Liver (tissue), 7 donors: ENCODE measurements at regions not wholly inside any gene's neighbourhood (a gene's known extent, or its start where the extent isn't known, plus 50 kb on each side); places are given as distances from the start of the nearest gene placed in this dataset.

Experiments
- DNase-seq: peaks from one replicate; pipeline ENCODE4 v3.0.0-alpha.2; 2017; ENCODE audit warnings: low spot score
- H3K27ac ChIP-seq, 2 donors: one replicate each; pipeline ENCODE4 v1.7.0; 2013; ENCODE audit warnings: inconsistent platforms in 2 of 2, low read length in 2 of 2, control low read depth in 1 of 2, low read depth in 1 of 2, mild to moderate bottlenecking in 1 of 2
- H3K27me3 ChIP-seq, 4 donors: one replicate each; pipeline versions ENCODE4 v1.6.1 to v1.7.0; 2013; ENCODE audit warnings: low read length in 3 of 4, inconsistent platforms in 1 of 4, mild to moderate bottlenecking in 1 of 4, moderate library complexity in 1 of 4; ENCODE audit not compliant: control insufficient read depth in 4 of 4, insufficient read depth in 4 of 4
- H3K36me3 ChIP-seq, 4 donors: one replicate each; pipeline versions ENCODE4 v1.6.1 to v1.7.0; 2013; ENCODE audit warnings: low read length in 3 of 4, mild to moderate bottlenecking in 3 of 4, low read depth in 1 of 4, moderate library complexity in 1 of 4; ENCODE audit not compliant: control insufficient read depth in 4 of 4, insufficient read depth in 3 of 4
- H3K4me1 ChIP-seq, 4 donors: one replicate each; pipeline versions ENCODE4 v1.6.1 to v1.7.0; 2013; ENCODE audit warnings: low read length in 3 of 4, mild to moderate bottlenecking in 3 of 4, moderate library complexity in 1 of 4; ENCODE audit not compliant: control insufficient read depth in 4 of 4, insufficient read depth in 4 of 4
- H3K4me3 ChIP-seq, 3 donors: one replicate each; pipeline versions ENCODE4 v1.6.1 to v1.7.0; 2013; ENCODE audit warnings: low read length in 3 of 3, control low read depth in 1 of 3, low read depth in 1 of 3, mild to moderate bottlenecking in 1 of 3
- H3K9ac ChIP-seq, 2 donors: one replicate each; pipeline ENCODE4 v1.7.0; 2013; ENCODE audit warnings: low read length in 2 of 2, mild to moderate bottlenecking in 2 of 2, moderate library complexity in 2 of 2, control low read depth in 1 of 2, low read depth in 1 of 2
- H3K9me3 ChIP-seq, 4 donors: one replicate each; pipeline versions ENCODE4 v1.6.1 to v1.7.0; 2013; ENCODE audit warnings: low read length in 3 of 4; ENCODE audit not compliant: control insufficient read depth in 4 of 4
- EGR1 ChIP-seq, 2 donors: IDR thresholded peaks; 2 replicates each; pipeline ENCODE4 v1.6.1; 2016 to 2018; ENCODE audit warnings: antibody characterized with exemption in 2 of 2, low read depth in 2 of 2
- FOXA1 ChIP-seq: IDR thresholded peaks from 2 replicates; pipeline ENCODE4 v1.6.1; 2016; ENCODE audit warnings: antibody characterized with exemption
- GABPA ChIP-seq, 2 donors: IDR thresholded peaks in 1 of 2; conservative IDR thresholded peaks in 1 of 2; 2 replicates each; pipeline ENCODE4 v1.6.1; 2016; ENCODE audit warnings: antibody characterized with exemption in 2 of 2, mild to moderate bottlenecking in 1 of 2, moderate library complexity in 1 of 2
- HNF4A ChIP-seq, 2 donors: conservative IDR thresholded peaks; 2 replicates each; pipeline ENCODE4 v1.6.1; 2016; ENCODE audit warnings: antibody characterized with exemption in 2 of 2, mild to moderate bottlenecking in 2 of 2
- JUND ChIP-seq, 2 donors: IDR thresholded peaks; 2 replicates each; pipeline ENCODE4 v1.6.1; 2016; ENCODE audit warnings: antibody characterized with exemption in 2 of 2
- NR2F2 ChIP-seq: IDR thresholded peaks from 2 replicates; pipeline ENCODE4 v1.6.1; 2016; ENCODE audit warnings: antibody characterized with exemption
- REST ChIP-seq: IDR thresholded peaks from 2 replicates; pipeline ENCODE4 v1.6.1; 2016; ENCODE audit warnings: antibody characterized with exemption, mild to moderate bottlenecking
- RXRA ChIP-seq, 2 donors: IDR thresholded peaks; 2 replicates each; pipeline ENCODE4 v1.6.1; 2017 to 2018; ENCODE audit warnings: antibody characterized with exemption in 2 of 2, mild to moderate bottlenecking in 1 of 2
- SP1 ChIP-seq: IDR thresholded peaks from 2 replicates; pipeline ENCODE4 v1.6.1; 2018; ENCODE audit warnings: antibody characterized with exemption, mild to moderate bottlenecking
- TAF1 ChIP-seq: conservative IDR thresholded peaks from 2 replicates; pipeline ENCODE4 v1.6.1; 2016; ENCODE audit warnings: antibody characterized with exemption, mild to moderate bottlenecking
- YY1 ChIP-seq: IDR thresholded peaks from 2 replicates; pipeline ENCODE4 v1.6.1; 2016; ENCODE audit warnings: antibody characterized with exemption, mild to moderate bottlenecking
- WGBS: extraction: QIAGEN DNeasy Blood & Tissue Kit; methylation state at CpG from one replicate; pipeline ENCODE4 v1.1.7; 2013; 5-methylcytosine and 5-hydroxymethylcytosine counted together
- TF ChIP-seq, protein P1 (sequence below): IDR thresholded peaks from 2 replicates; pipeline ENCODE4 v1.6.1; 2016; ENCODE audit warnings: antibody characterized with exemption
- TF ChIP-seq, protein P2 (sequence below): IDR thresholded peaks from 2 replicates; pipeline ENCODE4 v1.6.1; 2016; ENCODE audit warnings: antibody characterized with exemption
- donor health status: healthy.
- donor health status: healthy.
- donor health status: healthy.
- donor health status: healthy.

GRCh38 chr3:167909952-167910351 is 174.4 kb downstream of the SERPINI1 start (continued):
- TF ChIP-seq, protein P1, sequence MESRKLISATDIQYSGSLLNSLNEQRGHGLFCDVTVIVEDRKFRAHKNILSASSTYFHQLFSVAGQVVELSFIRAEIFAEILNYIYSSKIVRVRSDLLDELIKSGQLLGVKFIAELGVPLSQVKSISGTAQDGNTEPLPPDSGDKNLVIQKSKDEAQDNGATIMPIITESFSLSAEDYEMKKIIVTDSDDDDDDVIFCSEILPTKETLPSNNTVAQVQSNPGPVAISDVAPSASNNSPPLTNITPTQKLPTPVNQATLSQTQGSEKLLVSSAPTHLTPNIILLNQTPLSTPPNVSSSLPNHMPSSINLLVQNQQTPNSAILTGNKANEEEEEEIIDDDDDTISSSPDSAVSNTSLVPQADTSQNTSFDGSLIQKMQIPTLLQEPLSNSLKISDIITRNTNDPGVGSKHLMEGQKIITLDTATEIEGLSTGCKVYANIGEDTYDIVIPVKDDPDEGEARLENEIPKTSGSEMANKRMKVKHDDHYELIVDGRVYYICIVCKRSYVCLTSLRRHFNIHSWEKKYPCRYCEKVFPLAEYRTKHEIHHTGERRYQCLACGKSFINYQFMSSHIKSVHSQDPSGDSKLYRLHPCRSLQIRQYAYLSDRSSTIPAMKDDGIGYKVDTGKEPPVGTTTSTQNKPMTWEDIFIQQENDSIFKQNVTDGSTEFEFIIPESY = no peak
- TF ChIP-seq NR2F2 = no peak

DNA sequence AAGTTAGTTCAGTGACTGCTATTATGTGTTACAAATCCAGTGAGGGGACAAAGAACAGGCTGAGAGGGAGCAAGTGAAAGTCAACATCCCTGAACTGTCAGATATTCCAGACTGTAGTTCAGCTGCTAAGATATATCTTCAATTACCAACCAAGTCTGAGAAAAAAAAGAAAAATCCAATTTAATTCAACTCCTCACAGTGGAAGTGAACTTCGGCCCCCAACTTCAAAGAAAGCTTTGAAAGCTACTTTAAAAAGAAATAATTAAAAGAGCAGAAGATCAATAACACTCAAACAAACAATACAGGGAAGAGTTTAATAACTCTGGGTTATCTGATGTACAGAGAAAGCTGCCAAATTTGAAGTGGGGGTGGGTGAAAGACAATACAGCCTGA is 174.0 kb downstream of the SERPINI1 start:
- Histone ChIP-seq H3K9ac (no peak overlapping the region), H3K27ac (no peak overlapping the region), H3K4me3 (no peak overlapping the region), H3K4me1 (no peaks in the 10 kb centered on the region), H3K9me3 (no peaks in the 10 kb centered on the region), H3K36me3 (no peaks in the 10 kb centered on the region), H3K27me3 (peaks cover 0 to 6% (median 0%) of the 10 kb centered on the region in 4 donors)
- WGBS = 32% methylated on average over 1 of the region's 1 CpG
- no peak for DNase-seq
- no peak for TF ChIP-seq TAF1
- TF ChIP-seq RXRA (IDR thresholded peaks at IDR 0.05) = no peak
- TF ChIP-seq NR2F2 = no peak
- TF ChIP-seq SP1 = no peak
- no peak for TF ChIP-seq REST
- no peak for TF ChIP-seq YY1

DNA sequence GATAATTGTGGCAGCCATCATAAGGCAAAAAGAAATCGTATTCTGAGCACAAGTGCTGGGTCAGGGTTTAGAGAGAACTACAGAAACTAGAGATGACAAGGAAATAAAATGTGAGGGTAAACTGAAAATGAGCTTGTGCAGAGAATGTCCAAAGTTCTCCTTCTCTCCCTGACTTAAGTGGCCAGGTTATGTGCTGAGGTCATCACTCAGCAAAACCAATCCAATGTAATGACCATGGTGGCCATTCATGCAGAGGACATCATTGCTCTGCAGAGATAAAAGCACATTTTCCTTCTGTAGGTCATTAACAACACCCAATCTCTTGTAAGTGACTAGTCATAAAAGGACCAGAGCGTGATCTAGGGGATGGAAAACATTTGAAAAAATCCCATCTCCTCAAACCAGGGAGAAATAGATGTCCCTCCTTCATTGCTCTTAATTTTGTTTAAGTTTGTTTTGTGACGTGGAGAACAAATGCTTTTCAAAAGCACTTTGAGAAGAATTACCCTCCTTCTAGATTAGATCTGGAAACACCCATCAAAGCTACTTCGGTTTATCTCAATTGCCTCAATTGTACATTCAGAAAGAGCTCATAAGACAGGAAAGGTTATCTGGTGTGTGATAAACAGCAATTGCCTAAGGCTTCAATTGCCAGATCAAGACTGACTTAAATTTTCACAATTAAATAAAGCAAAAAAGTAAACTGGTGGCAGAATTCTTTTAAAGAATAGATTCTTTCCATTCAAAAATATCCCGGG is 173.4 kb downstream of the SERPINI1 start:
- H3K4me1 ChIP-seq = no peaks in the 10 kb centered on the region
- no peak overlapping the region for H3K9ac ChIP-seq
- WGBS = 51% methylated on average over 5 of the region's 5 CpGs
- H3K27me3 ChIP-seq = peaks cover 0 to 6% (median 0%) of the 10 kb centered on the region in 4 donors
- no peak overlapping the region for H3K4me3 ChIP-seq
- DNase-seq = no peak
- H3K9me3 ChIP-seq = no peaks in the 10 kb centered on the region
- H3K27ac ChIP-seq = no peak overlapping the region
- no peaks in the 10 kb centered on the region for H3K36me3 ChIP-seq
- TF ChIP-seq NR2F2 (no peak), JUND (IDR thresholded peaks at IDR 0.05) (no peak), GABPA (IDR thresholded peaks at IDR 0.05 in 1 of 2, conservative IDR thresholded peaks at IDR 0.05 in 1 of 2) (no peak), RXRA (IDR thresholded peaks at IDR 0.05) (no peak), FOXA1 (no peak), EGR1 (IDR thresholded peaks at IDR 0.05; ENCODE audit: low read depth in 2 of 2) (no peak), HNF4A (conservative IDR thresholded peaks at IDR 0.05) (no peak), TAF1 (no peak)
- TF ChIP-seq, protein P2, sequence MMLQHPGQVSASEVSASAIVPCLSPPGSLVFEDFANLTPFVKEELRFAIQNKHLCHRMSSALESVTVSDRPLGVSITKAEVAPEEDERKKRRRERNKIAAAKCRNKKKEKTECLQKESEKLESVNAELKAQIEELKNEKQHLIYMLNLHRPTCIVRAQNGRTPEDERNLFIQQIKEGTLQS = no peak
